ENCODE measurements at regions not wholly inside any gene's neighbourhood (a gene's known extent, or its start where the extent isn't known, plus 50 kb on each side); places are given as distances from the start of the nearest gene placed in this dataset.

GRCh38 chr4:115272185-115272584 lies 158.8 kb upstream of the NDST4 start:
- no peaks in the 10 kb centered on the region for H3K36me3 Mint-ChIP-seq (ENCODE audit: low read depth)
- POLR2A ChIA-PET: no interaction called here
- DNase-seq (no peak), ATAC-seq (no peak)
- H3K4me3 Mint-ChIP-seq: no peak overlapping the region
- no peaks in the 10 kb centered on the region for H3K27me3 Mint-ChIP-seq (ENCODE audit: low read depth)
- CTCF ChIA-PET: no interaction called here
- peaks cover 6% of the 10 kb centered on the region for H3K9me3 Mint-ChIP-seq (ENCODE audit: insufficient read depth)
- H3K27ac Mint-ChIP-seq: no peak overlapping the region
- H3K4me1 Mint-ChIP-seq (ENCODE audit: low read depth): peaks cover 19% of the 10 kb centered on the region

- no peak for DNase-seq
- Mint-ChIP-seq H3K9me3 (ENCODE audit: insufficient read depth) (no peaks in the 10 kb centered on the region), H3K27ac (no peak overlapping the region), H3K36me3 (ENCODE audit: low read depth) (no peaks in the 10 kb centered on the region), H3K27me3 (ENCODE audit: low read depth) (no peaks in the 10 kb centered on the region), H3K4me1 (ENCODE audit: low read depth) (no peaks in the 10 kb centered on the region), H3K4me3 (no peak overlapping the region)
- CTCF ChIA-PET: no interaction called here
- ATAC-seq: no peak
- POLR2A ChIA-PET: no interaction called here
These were observed 146.8 kb upstream of the NDST4 start for GRCh38 chr4:115260195-115260594.

- CTCF ChIA-PET: no interaction called here
- no peaks in the 10 kb centered on the region for H3K9me3 Mint-ChIP-seq (ENCODE audit: insufficient read depth)
- ATAC-seq (no peak), DNase-seq (no peak)
- no peaks in the 10 kb centered on the region for H3K27me3 Mint-ChIP-seq (ENCODE audit: low read depth)
- no peak overlapping the region for H3K27ac Mint-ChIP-seq
- no peaks in the 10 kb centered on the region for H3K36me3 Mint-ChIP-seq (ENCODE audit: low read depth)
- H3K4me1 Mint-ChIP-seq (ENCODE audit: low read depth): no peaks in the 10 kb centered on the region
- H3K4me3 Mint-ChIP-seq: no peak overlapping the region
- POLR2A ChIA-PET: no interaction called here
These were observed 146.2 kb upstream of the NDST4 start for GRCh38 chr4:115259642-115260041.

- Mint-ChIP-seq H3K4me1 (ENCODE audit: low read depth) (no peaks in the 10 kb centered on the region), H3K9me3 (ENCODE audit: insufficient read depth) (no peaks in the 10 kb centered on the region), H3K36me3 (ENCODE audit: low read depth) (no peaks in the 10 kb centered on the region), H3K27ac (no peak overlapping the region), H3K27me3 (ENCODE audit: low read depth) (no peaks in the 10 kb centered on the region), H3K4me3 (no peak overlapping the region)
- ChIA-PET POLR2A (no interaction called here), CTCF (no interaction called here)
- no peak for DNase-seq
- no peak for ATAC-seq
These were observed 136.4 kb upstream of the NDST4 start for GRCh38 chr4:115249808-115250207.

GRCh38 chr4:115234405-115235093 lies 121.1 kb upstream of the NDST4 start:
- no peak overlapping the region for H3K4me3 Mint-ChIP-seq
- no peaks in the 10 kb centered on the region for H3K27me3 Mint-ChIP-seq (ENCODE audit: low read depth)
- H3K27ac Mint-ChIP-seq: no peak overlapping the region
- H3K36me3 Mint-ChIP-seq (ENCODE audit: low read depth): no peaks in the 10 kb centered on the region
- CTCF ChIA-PET: no interaction called here
- H3K9me3 Mint-ChIP-seq (ENCODE audit: insufficient read depth): no peaks in the 10 kb centered on the region
- DNase-seq (peak; percentile 19), ATAC-seq (no peak)
- H3K4me1 Mint-ChIP-seq (ENCODE audit: low read depth): no peaks in the 10 kb centered on the region
- POLR2A ChIA-PET: no interaction called here

DNA sequence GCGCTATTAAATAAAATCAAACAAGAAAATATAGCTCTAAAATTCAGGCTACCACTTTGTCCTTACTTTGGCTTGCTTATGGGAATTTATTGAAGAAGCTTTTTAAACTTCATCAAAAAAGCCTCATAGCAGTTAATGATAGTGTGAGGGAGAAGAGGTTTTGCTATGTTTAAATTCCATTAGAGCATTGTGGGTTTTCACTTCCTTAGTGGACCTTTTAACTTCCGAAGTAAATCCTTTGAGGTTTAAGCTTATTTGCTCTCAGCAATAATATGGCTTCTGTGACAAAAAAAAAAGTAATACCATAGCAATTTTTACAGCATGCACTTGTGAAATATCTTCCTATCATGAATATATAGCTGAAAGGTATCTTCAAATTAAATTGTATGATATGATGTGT lies 120.2 kb upstream of the NDST4 start:
- H3K4me1 Mint-ChIP-seq (ENCODE audit: low read depth): no peaks in the 10 kb centered on the region
- DNase-seq (no peak), ATAC-seq (no peak)
- H3K27me3 Mint-ChIP-seq (ENCODE audit: low read depth): no peaks in the 10 kb centered on the region
- no peaks in the 10 kb centered on the region for H3K9me3 Mint-ChIP-seq (ENCODE audit: insufficient read depth)
- H3K36me3 Mint-ChIP-seq (ENCODE audit: low read depth): no peaks in the 10 kb centered on the region
- CTCF ChIA-PET: no interaction called here
- H3K27ac Mint-ChIP-seq: no peak overlapping the region
- no peak overlapping the region for H3K4me3 Mint-ChIP-seq
- POLR2A ChIA-PET: no interaction called here

- DNase-seq (no peak), ATAC-seq (no peak)
- no peak overlapping the region for H3K27ac Mint-ChIP-seq
- CTCF ChIA-PET: no interaction called here
- H3K4me1 Mint-ChIP-seq (ENCODE audit: low read depth): no peaks in the 10 kb centered on the region
- no peaks in the 10 kb centered on the region for H3K9me3 Mint-ChIP-seq (ENCODE audit: insufficient read depth)
- H3K36me3 Mint-ChIP-seq (ENCODE audit: low read depth): no peaks in the 10 kb centered on the region
- POLR2A ChIA-PET: no interaction called here
- H3K4me3 Mint-ChIP-seq: no peak overlapping the region
- H3K27me3 Mint-ChIP-seq (ENCODE audit: low read depth): no peaks in the 10 kb centered on the region
These were observed 116.5 kb upstream of the NDST4 start for GRCh38 chr4:115229873-115230272.

DNA sequence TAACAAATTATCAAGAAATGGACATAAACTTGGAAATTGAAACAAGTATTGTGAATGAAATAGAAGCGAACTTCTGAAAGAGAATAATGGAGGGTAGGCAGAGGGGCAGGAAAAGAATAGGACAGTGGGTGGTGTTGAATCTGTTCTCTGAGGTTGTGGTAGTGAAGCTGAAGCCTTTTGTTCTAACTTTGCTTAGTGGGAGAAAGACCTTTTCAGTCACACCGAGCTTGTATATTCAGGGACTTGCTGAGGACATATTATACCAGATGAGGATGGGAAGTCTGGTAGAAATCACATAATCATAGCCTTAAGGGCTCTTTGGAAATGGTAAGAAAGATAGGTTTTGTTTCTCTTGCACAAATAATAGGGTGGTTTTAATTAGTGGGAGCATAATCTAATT lies 115.4 kb upstream of the NDST4 start:
- CTCF ChIA-PET: no interaction called here
- no peaks in the 10 kb centered on the region for H3K9me3 Mint-ChIP-seq (ENCODE audit: insufficient read depth)
- no peak for DNase-seq
- no peak overlapping the region for H3K4me3 Mint-ChIP-seq
- no peaks in the 10 kb centered on the region for H3K36me3 Mint-ChIP-seq (ENCODE audit: low read depth)
- POLR2A ChIA-PET: no interaction called here
- H3K27ac Mint-ChIP-seq: no peak overlapping the region
- H3K27me3 Mint-ChIP-seq (ENCODE audit: low read depth): no peaks in the 10 kb centered on the region
- no peak for ATAC-seq
- H3K4me1 Mint-ChIP-seq (ENCODE audit: low read depth): no peaks in the 10 kb centered on the region

DNA sequence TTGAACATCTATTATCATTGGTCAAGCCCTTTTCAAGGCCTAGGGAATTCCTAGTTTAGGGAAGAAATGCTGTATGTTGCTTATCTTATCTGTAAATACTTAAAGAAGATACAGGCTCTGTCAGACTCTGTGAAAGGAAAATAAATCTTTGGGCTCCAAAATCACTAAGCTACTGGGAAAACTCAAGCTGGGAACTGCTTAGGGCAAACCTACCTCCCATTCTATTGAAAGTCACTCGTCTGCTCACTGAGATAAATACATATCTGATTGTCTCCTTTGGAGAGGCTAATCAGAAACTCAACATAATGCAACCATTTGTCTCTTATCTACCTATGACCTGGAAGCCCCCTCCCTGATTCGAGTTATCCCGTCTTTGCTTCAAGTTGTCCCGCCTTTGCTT lies 108.6 kb upstream of the NDST4 start:
- CTCF ChIA-PET: no interaction called here
- no peaks in the 10 kb centered on the region for H3K36me3 Mint-ChIP-seq (ENCODE audit: low read depth)
- no peaks in the 10 kb centered on the region for H3K27me3 Mint-ChIP-seq (ENCODE audit: low read depth)
- H3K9me3 Mint-ChIP-seq (ENCODE audit: insufficient read depth): no peaks in the 10 kb centered on the region
- no peak overlapping the region for H3K4me3 Mint-ChIP-seq
- no peak overlapping the region for H3K27ac Mint-ChIP-seq
- no peaks in the 10 kb centered on the region for H3K4me1 Mint-ChIP-seq (ENCODE audit: low read depth)
- POLR2A ChIA-PET: no interaction called here
- no peak for ATAC-seq
- no peak for DNase-seq

DNA sequence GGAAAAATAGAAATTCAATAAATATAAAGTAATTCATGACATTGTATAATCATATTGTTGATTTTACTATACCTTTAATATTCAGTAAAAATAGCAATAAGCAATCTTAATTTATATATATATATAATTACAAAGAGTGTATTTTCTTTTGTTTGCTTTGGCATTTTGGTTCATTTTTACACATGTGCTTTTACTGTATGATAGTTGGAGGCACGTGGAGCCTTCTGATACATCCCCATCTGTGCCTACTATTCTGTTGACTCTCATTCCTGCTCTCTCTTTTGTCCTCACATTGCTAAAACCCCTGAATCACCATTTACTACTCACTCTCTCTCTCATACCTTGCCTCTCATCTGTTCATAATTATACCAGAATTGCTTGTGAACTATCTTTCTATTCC lies 106.4 kb upstream of the NDST4 start:
- Mint-ChIP-seq H3K4me3 (no peak overlapping the region), H3K9me3 (ENCODE audit: insufficient read depth) (no peaks in the 10 kb centered on the region), H3K36me3 (ENCODE audit: low read depth) (no peaks in the 10 kb centered on the region), H3K27me3 (ENCODE audit: low read depth) (no peaks in the 10 kb centered on the region), H3K4me1 (ENCODE audit: low read depth) (no peaks in the 10 kb centered on the region), H3K27ac (no peak overlapping the region)
- POLR2A ChIA-PET: no interaction called here
- DNase-seq (no peak), ATAC-seq (no peak)
- CTCF ChIA-PET: no interaction called here

GRCh38 chr4:115219315-115219860 lies 106.0 kb upstream of the NDST4 start:
- Mint-ChIP-seq H3K36me3 (ENCODE audit: low read depth) (no peaks in the 10 kb centered on the region), H3K27me3 (ENCODE audit: low read depth) (no peaks in the 10 kb centered on the region), H3K4me3 (no peak overlapping the region), H3K9me3 (ENCODE audit: insufficient read depth) (no peaks in the 10 kb centered on the region), H3K27ac (no peak overlapping the region), H3K4me1 (ENCODE audit: low read depth) (no peaks in the 10 kb centered on the region)
- ATAC-seq (no peak), DNase-seq (no peak)
- ChIA-PET POLR2A (no interaction called here), CTCF (no interaction called here)

DNA sequence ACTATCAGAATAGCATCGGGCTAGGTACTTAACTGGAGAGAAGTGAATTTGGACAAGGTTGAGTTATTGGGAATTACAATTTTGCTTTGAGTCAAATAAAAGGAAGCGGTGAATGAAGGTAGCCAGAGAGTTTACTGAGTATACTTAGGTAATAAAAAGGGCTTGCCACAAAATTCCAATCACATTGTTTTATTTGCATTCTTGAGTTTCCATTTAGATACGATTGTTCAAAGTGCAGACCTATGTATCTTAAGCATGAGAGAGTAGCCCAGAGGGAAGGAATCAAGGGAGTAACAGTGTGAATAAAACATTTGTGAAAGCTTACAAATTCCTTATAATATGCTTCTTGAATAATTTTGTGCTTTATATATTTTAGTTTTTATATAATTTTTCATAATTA lies 102.5 kb upstream of the NDST4 start:
- ChIA-PET CTCF (no interaction called here), POLR2A (no interaction called here)
- DNase-seq (no peak), ATAC-seq (no peak)
- Mint-ChIP-seq H3K4me1 (ENCODE audit: low read depth) (no peaks in the 10 kb centered on the region), H3K27me3 (ENCODE audit: low read depth) (no peaks in the 10 kb centered on the region), H3K9me3 (ENCODE audit: insufficient read depth) (no peaks in the 10 kb centered on the region), H3K27ac (no peak overlapping the region), H3K4me3 (no peak overlapping the region), H3K36me3 (ENCODE audit: low read depth) (no peaks in the 10 kb centered on the region)

DNA sequence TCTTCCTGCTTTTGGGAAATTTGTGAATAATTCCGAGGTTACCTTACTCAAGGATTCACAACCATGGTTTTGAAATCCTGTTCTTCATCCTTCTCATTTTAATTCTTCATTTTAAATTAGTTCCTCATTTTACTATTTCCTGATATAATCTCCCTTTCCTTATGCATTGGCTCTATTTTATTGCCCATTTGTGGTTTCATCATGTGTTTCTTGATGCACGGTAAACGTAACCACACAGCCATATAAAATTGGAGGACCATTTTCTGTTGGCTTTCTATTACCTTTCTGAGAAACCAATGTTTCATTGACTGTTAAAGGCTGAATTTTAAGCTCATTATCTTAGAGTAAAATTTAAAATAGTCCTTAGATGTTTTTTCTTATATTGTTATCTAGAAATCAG lies 100.3 kb upstream of the NDST4 start:
- DNase-seq (no peak), ATAC-seq (no peak)
- H3K9me3 Mint-ChIP-seq (ENCODE audit: insufficient read depth): peaks cover 4% of the 10 kb centered on the region
- H3K27me3 Mint-ChIP-seq (ENCODE audit: low read depth): no peaks in the 10 kb centered on the region
- ChIA-PET CTCF (no interaction called here), POLR2A (no interaction called here)
- H3K27ac Mint-ChIP-seq: no peak overlapping the region
- no peaks in the 10 kb centered on the region for H3K4me1 Mint-ChIP-seq (ENCODE audit: low read depth)
- H3K4me3 Mint-ChIP-seq: no peak overlapping the region
- no peaks in the 10 kb centered on the region for H3K36me3 Mint-ChIP-seq (ENCODE audit: low read depth)
